Esophagus squamous epithelium (tissue), 4 donors: ENCODE measurements at regions not wholly inside any gene's neighbourhood (a gene's known extent, or its start where the extent isn't known, plus 50 kb on each side); places are given as distances from the start of the nearest gene placed in this dataset.

ENCODE experiments used
- CTCF ChIP-seq, 6 experiments: fragments of 450-650 bp in 4 of 6; fragments of 200-600 bp in 2 of 6; sonication (generic) in 2 of 6; IDR thresholded peaks; one replicate each; pipeline ENCODE4 v1.5.1; 2016 to 2019; ENCODE audit warnings: antibody characterized with exemption in 6 of 6, mild to moderate bottlenecking in 4 of 6, moderate library complexity in 4 of 6
- POLR2A ChIP-seq, 4 donors: fragments of 450-650 bp; IDR thresholded peaks; one replicate each; pipeline ENCODE4 v1.6.1; 2017; ENCODE audit warnings: antibody characterized with exemption in 4 of 4, mild to moderate bottlenecking in 4 of 4, moderate library complexity in 3 of 4

DNA sequence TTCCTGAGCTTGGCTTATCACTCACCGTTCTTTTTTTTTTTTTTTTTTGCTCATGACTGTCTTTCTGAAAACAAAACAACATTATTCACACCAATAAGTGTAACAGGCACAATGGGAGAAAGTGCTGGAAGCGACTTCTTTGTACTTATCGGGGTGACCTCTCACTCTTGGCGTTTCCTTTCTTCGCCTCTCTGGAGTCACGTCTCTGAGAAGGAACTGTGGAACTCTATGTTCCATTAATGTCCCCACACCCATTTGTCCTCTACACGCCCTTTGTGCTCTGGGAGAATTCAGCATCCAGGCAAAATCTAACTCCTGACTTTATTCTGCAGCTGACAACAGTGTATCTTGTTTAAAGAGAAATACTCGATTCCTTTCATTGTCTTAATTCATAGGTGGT, 70.8 kb upstream of the FAM204A start:
- TF ChIP-seq CTCF (IDR thresholded peaks at IDR 0.05) (no peak), POLR2A (IDR thresholded peaks at IDR 0.05) (no peak)
